ENCODE measurements at regions not wholly inside any gene's neighbourhood (a gene's known extent, or its start where the extent isn't known, plus 50 kb on each side); places are given as distances from the start of the nearest gene placed in this dataset.

GRCh38 chr9:108134486-108135128 lies 645.0 kb upstream of the KLF4 start:
- 69 to 75% methylated on average over 4 of the region's 4 CpGs for WGBS, 2 donors (ENCODE audit: low coverage in 1 of 2)
- DNase-seq = no peak
- no peak overlapping the region for H3K27ac ChIP-seq
- no peaks in the 10 kb centered on the region for H3K4me1 ChIP-seq
- H3K27me3 ChIP-seq = no peaks in the 10 kb centered on the region
- H3K4me3 ChIP-seq = no peak overlapping the region
- H3K36me3 ChIP-seq = no peaks in the 10 kb centered on the region
- intact Hi-C loops (cut with DNase I; ENCODE audit: low total_unique reads) (no loop called here), in situ Hi-C loops (cut with MboI; ENCODE audit: low pct_ligation_motif_present in 1 of 4, low pct_unique_long_range_greater_than_20kb in 1 of 4, low sequenced_read_pairs in 3 of 4) (no loop called here)
- TF ChIP-seq POLR2AphosphoS5 (IDR thresholded peaks at IDR 0.05) = no peak
- TF ChIP-seq EP300 (IDR thresholded peaks at IDR 0.05; ENCODE audit: low read depth) = no peak
- TF ChIP-seq POLR2A (IDR thresholded peaks at IDR 0.05) = no peak
- TF ChIP-seq CTCF (IDR thresholded peaks at IDR 0.05) = no peak
- H3K9me3 ChIP-seq = no peaks in the 10 kb centered on the region

- Histone ChIP-seq H3K9me3 (no peaks in the 10 kb centered on the region), H3K27me3 (no peaks in the 10 kb centered on the region), H3K4me1 (no peaks in the 10 kb centered on the region), H3K36me3 (no peaks in the 10 kb centered on the region), H3K27ac (no peak overlapping the region), H3K4me3 (no peak overlapping the region)
- in situ Hi-C loops (cut with MboI; ENCODE audit: low pct_ligation_motif_present in 1 of 4, low pct_unique_long_range_greater_than_20kb in 1 of 4, low sequenced_read_pairs in 3 of 4) = no loop called here
- TF ChIP-seq CTCF (IDR thresholded peaks at IDR 0.05) (no peak), EP300 (IDR thresholded peaks at IDR 0.05; ENCODE audit: low read depth) (no peak), POLR2A (IDR thresholded peaks at IDR 0.05) (no peak), POLR2AphosphoS5 (IDR thresholded peaks at IDR 0.05) (no peak)
- DNase-seq = no peak
- intact Hi-C loops (cut with DNase I; ENCODE audit: low total_unique reads) = no loop called here
- 65 to 75% methylated on average over 3 of the region's 3 CpGs for WGBS, 2 donors (ENCODE audit: low coverage in 1 of 2)
These were observed 644.1 kb upstream of the KLF4 start for GRCh38 chr9:108133680-108134079.

- Histone ChIP-seq H3K27me3 (no peaks in the 10 kb centered on the region), H3K36me3 (no peaks in the 10 kb centered on the region), H3K27ac (no peak overlapping the region), H3K4me3 (no peak overlapping the region), H3K4me1 (no peaks in the 10 kb centered on the region), H3K9me3 (no peaks in the 10 kb centered on the region)
- no peak for DNase-seq
- intact Hi-C loops (cut with DNase I; ENCODE audit: low total_unique reads) (no loop called here), in situ Hi-C loops (cut with MboI; ENCODE audit: low pct_ligation_motif_present in 1 of 4, low pct_unique_long_range_greater_than_20kb in 1 of 4, low sequenced_read_pairs in 3 of 4) (no loop called here)
- TF ChIP-seq EP300 (IDR thresholded peaks at IDR 0.05; ENCODE audit: low read depth) (no peak), CTCF (IDR thresholded peaks at IDR 0.05) (no peak), POLR2A (IDR thresholded peaks at IDR 0.05) (no peak), POLR2AphosphoS5 (IDR thresholded peaks at IDR 0.05) (no peak)
These were observed 643.5 kb upstream of the KLF4 start for GRCh38 chr9:108133101-108133500.

GRCh38 chr9:108130905-108131304 lies 641.3 kb upstream of the KLF4 start:
- intact Hi-C loops (cut with DNase I; ENCODE audit: low total_unique reads) (no loop called here), in situ Hi-C loops (cut with MboI; ENCODE audit: low pct_ligation_motif_present in 1 of 4, low pct_unique_long_range_greater_than_20kb in 1 of 4, low sequenced_read_pairs in 3 of 4) (no loop called here)
- Histone ChIP-seq H3K9me3 (no peaks in the 10 kb centered on the region), H3K27me3 (no peaks in the 10 kb centered on the region), H3K27ac (no peak overlapping the region), H3K4me1 (no peaks in the 10 kb centered on the region), H3K36me3 (no peaks in the 10 kb centered on the region), H3K4me3 (no peak overlapping the region)
- DNase-seq = no peak
- TF ChIP-seq POLR2AphosphoS5 (IDR thresholded peaks at IDR 0.05) = no peak
- no peak for TF ChIP-seq POLR2A (IDR thresholded peaks at IDR 0.05)
- no peak for TF ChIP-seq EP300 (IDR thresholded peaks at IDR 0.05; ENCODE audit: low read depth)
- no peak for TF ChIP-seq CTCF (IDR thresholded peaks at IDR 0.05)
- 94 to 97% methylated on average over 2 of the region's 2 CpGs for WGBS, 2 donors (ENCODE audit: low coverage in 1 of 2)

All from transverse colon (tissue), 4 donors.